HT1080 (cell line): ENCODE measurements at regions not wholly inside any gene's neighbourhood (a gene's known extent, or its start where the extent isn't known, plus 50 kb on each side); places are given as distances from the start of the nearest gene placed in this dataset.
"Not testable (repeated sequence)": the region's sequence is repeated elsewhere in the genome, so short reads cannot be mapped to it uniquely, and the experiment has no call there.

ENCODE experiments used
- DNase-seq: peaks from one replicate; pipeline ENCODE4 v3.0.0-alpha.2; 2015; ENCODE audit warnings: low read depth

GRCh38 chr20:57834306-57835073, 124.7 kb upstream of the PMEPA1 start:
- DNase-seq = no peak

GRCh38 chr20:57831993-57832585, 122.3 kb upstream of the PMEPA1 start:
- no peak for DNase-seq

GRCh38 chr20:57831326-57831992, 121.6 kb upstream of the PMEPA1 start:
- no peak for DNase-seq

GRCh38 chr20:57830515-57830895, 120.7 kb upstream of the PMEPA1 start:
- no peak for DNase-seq

- no peak for DNase-seq
Measured at GRCh38 chr20:57829805-57830514, 120.1 kb upstream of the PMEPA1 start.

GRCh38 chr20:57829336-57829735, 119.5 kb upstream of the PMEPA1 start:
- no peak for DNase-seq

GRCh38 chr20:57828696-57829095, 118.9 kb upstream of the PMEPA1 start:
- no peak for DNase-seq

GRCh38 chr20:57826666-57827287, 117.0 kb upstream of the PMEPA1 start:
- DNase-seq = no peak

GRCh38 chr20:57824909-57825308, 115.1 kb upstream of the PMEPA1 start:
- no peak for DNase-seq

GRCh38 chr20:57821935-57822334, 112.1 kb upstream of the PMEPA1 start:
- DNase-seq = no peak

GRCh38 chr20:57819691-57820380, 110.0 kb upstream of the PMEPA1 start:
- no peak for DNase-seq

- no peak for DNase-seq
Measured at GRCh38 chr20:57819291-57819690, 109.5 kb upstream of the PMEPA1 start.

- DNase-seq = no peak
Measured at GRCh38 chr20:57818418-57819181, 108.8 kb upstream of the PMEPA1 start.

GRCh38 chr20:57815405-57815804, 105.6 kb upstream of the PMEPA1 start:
- no peak for DNase-seq

GRCh38 chr20:57814529-57814928, 104.7 kb upstream of the PMEPA1 start:
- DNase-seq = peak; percentile 38

- no peak for DNase-seq
Measured at GRCh38 chr20:57813509-57814269, 103.9 kb upstream of the PMEPA1 start.

- DNase-seq = not testable (repeated sequence)
Measured at GRCh38 chr20:57812632-57813031, 102.8 kb upstream of the PMEPA1 start.

- no peak for DNase-seq
Measured at GRCh38 chr20:57811374-57812020, 101.7 kb upstream of the PMEPA1 start.
